ENCODE measurements at regions not wholly inside any gene's neighbourhood (a gene's known extent, or its start where the extent isn't known, plus 50 kb on each side); places are given as distances from the start of the nearest gene placed in this dataset.

DNA sequence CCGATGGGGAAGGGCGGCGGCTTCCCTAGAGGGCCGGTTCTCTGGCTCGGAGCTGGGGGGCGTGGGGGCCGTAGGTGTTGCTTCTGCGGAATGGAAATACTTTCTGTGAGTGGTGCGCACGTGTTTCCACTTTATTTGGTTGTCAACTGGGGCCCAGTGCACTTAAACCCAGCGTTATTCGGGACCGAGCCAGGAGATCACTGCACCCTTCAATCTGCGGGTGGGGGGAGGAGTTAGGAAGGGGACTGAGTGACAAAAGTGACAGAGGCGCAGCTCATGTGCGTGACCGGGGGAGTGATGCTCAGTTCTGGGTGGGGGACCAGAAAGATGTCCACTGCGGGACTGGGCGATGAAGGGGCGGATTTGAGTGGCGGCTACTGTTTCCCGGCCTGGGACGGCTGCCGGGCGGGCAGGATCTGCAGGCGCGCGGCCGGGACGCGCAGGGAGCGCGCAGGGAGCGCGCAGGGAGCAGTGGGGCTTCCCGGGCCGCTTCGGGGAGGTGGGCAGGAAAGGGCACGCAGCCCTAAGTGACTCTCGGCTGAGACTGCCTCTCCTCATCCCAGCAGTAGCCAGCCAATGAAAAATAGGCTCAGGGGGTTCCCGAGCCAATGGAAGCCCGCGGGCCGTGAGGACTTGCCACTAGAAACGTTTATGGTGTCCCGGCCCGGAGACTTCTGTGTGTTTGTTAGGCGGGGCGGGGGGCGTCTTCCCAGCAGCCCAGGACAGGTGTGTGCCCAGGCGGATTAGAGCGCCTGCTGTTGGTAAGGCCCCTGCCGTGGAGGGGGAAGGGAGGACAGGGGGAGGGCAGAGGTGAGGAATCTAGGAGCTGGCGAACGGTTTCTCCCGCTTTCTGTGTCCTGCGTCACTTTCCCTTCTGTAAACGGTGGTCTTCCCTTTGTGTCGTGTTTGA, 54.3 kb upstream of the KDM7A start:
- TF ChIP-seq SUZ12 (IDR thresholded peaks at IDR 0.05; ENCODE audit: extremely low read depth, insufficient read depth, insufficient read length) (no peak), YY1 (IDR thresholded peaks at IDR 0.05; ENCODE audit: insufficient read depth, insufficient read length) (no peak), ZNF274 (IDR thresholded peaks at IDR 0.05; ENCODE audit: low read depth, low read length) (no peak)
